RWPE1 (cell line): ENCODE measurements at regions not wholly inside any gene's neighbourhood (a gene's known extent, or its start where the extent isn't known, plus 50 kb on each side); places are given as distances from the start of the nearest gene placed in this dataset.

Source experiments
- CTCF ChIA-PET: fragments of 350-600 bp; sonication (Branson Sonifier 250); formaldehyde crosslinking; extraction: SDS; loops from one replicate; lab custom pipeline; 2021; lab: Yijun Ruan, JAX
- POLR2A ChIA-PET: fragments of 400-600 bp; formaldehyde crosslinking; extraction: SDS; loops from one replicate; lab custom pipeline; 2020; ENCODE audit warnings: antibody characterized with exemption; ENCODE audit not compliant: low non-redundant PET; lab: Yijun Ruan, JAX
- DNase-seq: peaks from one replicate; pipeline ENCODE4 v3.0.0; 2012; ENCODE audit warnings: low spot score
- H3K27ac ChIP-seq: fragments of 450-650 bp; 2 replicates; pipeline ENCODE4 v1.5.1; 2017
- CTCF ChIP-seq: fragments of 450-650 bp; conservative IDR thresholded peaks from 2 replicates; pipeline ENCODE4 v1.5.1; 2017; ENCODE audit warnings: low read depth, mild to moderate bottlenecking

GRCh38 chr7:20276705-20277472, 53.8 kb upstream of the ITGB8 start:
- H3K27ac ChIP-seq = no peak overlapping the region
- TF ChIP-seq CTCF = no peak
- no peak for DNase-seq
- ChIA-PET CTCF (no interaction called here), POLR2A (no interaction called here)

GRCh38 chr7:20279979-20280378, 50.7 kb upstream of the ITGB8 start:
- no peak for TF ChIP-seq CTCF
- no peak for DNase-seq
- ChIA-PET CTCF (interaction anchor here (0.7 kb wide), 1 partner anchor 309 kb away, joined by 5 read pairs; no protein-coding TSS in a partner anchor), POLR2A (no interaction called here)
- H3K27ac ChIP-seq = no peak overlapping the region

GRCh38 chr7:20280475-20281351, 50.0 kb upstream of the ITGB8 start:
- CTCF ChIA-PET = interaction anchor here (0.7 kb wide), 1 partner anchor 310 kb away, joined by 5 read pairs; no protein-coding TSS in a partner anchor
- no peak for TF ChIP-seq CTCF
- no peak overlapping the region for H3K27ac ChIP-seq
- POLR2A ChIA-PET = no interaction called here
- peak; percentile 18 for DNase-seq
